ENCODE measurements at regions not wholly inside any gene's neighbourhood (a gene's known extent, or its start where the extent isn't known, plus 50 kb on each side); places are given as distances from the start of the nearest gene placed in this dataset.

- no peak for TF ChIP-seq HDAC6 (IDR thresholded peaks at IDR 0.05; ENCODE audit: unreplicated experiment)
- TF ChIP-seq POLR2AphosphoS5 (IDR thresholded peaks at IDR 0.05; ENCODE audit: low read length), result no peak
- no peak for TF ChIP-seq CTCF (IDR thresholded peaks at IDR 0.05 in 2 of 3, conservative IDR thresholded peaks at IDR 0.05 in 1 of 3; ENCODE audit: control insufficient read depth in 2 of 3, extremely low read depth in 1 of 3, insufficient read depth in 1 of 3, low read depth in 3 of 3, low read length in 3 of 3)
- no peak for TF ChIP-seq FOS (IDR thresholded peaks at IDR 0.05; ENCODE audit: borderline replicate concordance, extremely low read depth, insufficient read length)
- TF ChIP-seq TCF12 (IDR thresholded peaks at IDR 0.05; ENCODE audit: low read depth, low read length), result no peak
- TF ChIP-seq BCL11A (IDR thresholded peaks at IDR 0.05; ENCODE audit: low read depth, low read length), result no peak
- TF ChIP-seq POLR2A (IDR thresholded peaks at IDR 0.05; ENCODE audit: low read depth, low read length), result no peak
- no peak for TF ChIP-seq NFIC (IDR thresholded peaks at IDR 0.05; ENCODE audit: low read depth, low read length)
- no peak for TF ChIP-seq SUZ12 (IDR thresholded peaks at IDR 0.05; ENCODE audit: unreplicated experiment)
- TF ChIP-seq EP300 (IDR thresholded peaks at IDR 0.05; ENCODE audit: borderline replicate concordance in 1 of 2, control insufficient read depth in 1 of 2, low read depth in 2 of 2, low read length in 2 of 2), result no peak
- no peak for TF ChIP-seq MAX (IDR thresholded peaks at IDR 0.05; ENCODE audit: low read depth, low read length)
- no peak for TF ChIP-seq MXI1 (IDR thresholded peaks at IDR 0.05; ENCODE audit: low read depth, low read length)
- TF ChIP-seq NFYA (IDR thresholded peaks at IDR 0.05; ENCODE audit: borderline replicate concordance, low read depth, low read length), result no peak
These were observed 1077.0 kb upstream of the C9orf72 start for GRCh38 chr9:28650327-28650726.
